Ovary (tissue), 3 donors: ENCODE measurements at regions not wholly inside any gene's neighbourhood (a gene's known extent, or its start where the extent isn't known, plus 50 kb on each side); places are given as distances from the start of the nearest gene placed in this dataset.

ENCODE experiments used
- CTCF ChIP-seq, 3 donors: fragments of 450-650 bp in 2 of 3; fragments of 200-600 bp in 1 of 3; IDR thresholded peaks; one replicate each; pipeline versions ENCODE4 v1.5.1 to v1.8.0; 2016 to 2022; ENCODE audit warnings: antibody characterized with exemption in 3 of 3, mild to moderate bottlenecking in 1 of 3
- EP300 ChIP-seq: sonication (generic); formaldehyde crosslinking; IDR thresholded peaks from one replicate; pipeline ENCODE4 v1.6.1; 2017; ENCODE audit warnings: antibody characterized with exemption
- POLR2A ChIP-seq: fragments of 450-650 bp; IDR thresholded peaks from one replicate; pipeline ENCODE4 v1.6.1; 2017; ENCODE audit warnings: antibody characterized with exemption, mild to moderate bottlenecking, moderate library complexity
- donor health status: DM: no; HTN: no; CAD: no.

GRCh38 chr20:40835321-40835720, 146.3 kb upstream of the MAFB start:
- no peak for TF ChIP-seq CTCF (IDR thresholded peaks at IDR 0.05)
- no peak for TF ChIP-seq POLR2A
- TF ChIP-seq EP300 = no peak
